ACC112 (cell line): ENCODE measurements at regions not wholly inside any gene's neighbourhood (a gene's known extent, or its start where the extent isn't known, plus 50 kb on each side); places are given as distances from the start of the nearest gene placed in this dataset.

ENCODE experiments used
- H2AFZ ChIP-seq: fragments of 200-600 bp; sonication (generic); one replicate; pipeline ENCODE4 v1.6.0; 2017; ENCODE audit warnings: antibody characterized with exemption, low read length; ENCODE audit not compliant: unreplicated experiment
- H3K27ac ChIP-seq: fragments of 200-600 bp; sonication (generic); 2 replicates; pipeline ENCODE4 v1.5.1; 2014; ENCODE audit warnings: low read depth, mild to moderate bottlenecking, antibody characterized with exemption, low read length, moderate library complexity
- H3K27me3 ChIP-seq: fragments of 200-600 bp; sonication (generic); 2 replicates; pipeline ENCODE4 v1.6.1; 2014; ENCODE audit warnings: mild to moderate bottlenecking, antibody characterized with exemption, low read length, moderate library complexity, mixed read lengths; ENCODE audit not compliant: insufficient read depth
- H3K36me3 ChIP-seq: fragments of 200-600 bp; sonication (generic); 2 replicates; pipeline ENCODE4 v1.6.1; 2016; ENCODE audit warnings: mild to moderate bottlenecking, antibody characterized with exemption, low read length, moderate library complexity, mixed read lengths; ENCODE audit not compliant: insufficient read depth
- H3K4me1 ChIP-seq: fragments of 200-600 bp; sonication (generic); one replicate; pipeline ENCODE4 v1.6.1; 2016; ENCODE audit warnings: low read length, mixed read lengths; ENCODE audit not compliant: insufficient read depth, unreplicated experiment, control insufficient read depth
- H3K4me3 ChIP-seq: fragments of 200-600 bp; sonication (generic); 2 replicates; pipeline ENCODE4 v1.5.1; 2014; ENCODE audit warnings: mild to moderate bottlenecking, low read depth, low read length
- H3K79me2 ChIP-seq: fragments of 200-600 bp; sonication (generic); one replicate; pipeline ENCODE4 v1.6.0; 2016; ENCODE audit warnings: low read length; ENCODE audit not compliant: control insufficient read depth, unreplicated experiment, insufficient read depth

- Histone ChIP-seq H3K4me3 (no peak overlapping the region), H3K27me3 (no peaks in the 10 kb centered on the region), H3K36me3 (no peaks in the 10 kb centered on the region)
Measured at GRCh38 chr2:38223256-38223655, 147.3 kb upstream of the CYP1B1 start.

GRCh38 chr2:38220164-38220563, 144.2 kb upstream of the CYP1B1 start:
- no peaks in the 10 kb centered on the region for H3K36me3 ChIP-seq
- H3K27me3 ChIP-seq: no peaks in the 10 kb centered on the region
- no peak overlapping the region for H3K27ac ChIP-seq
- H3K4me1 ChIP-seq: peaks cover 20% of the 10 kb centered on the region
- H3K4me3 ChIP-seq: no peak overlapping the region
- H2AFZ ChIP-seq: no peak overlapping the region
- H3K79me2 ChIP-seq: no peaks in the 10 kb centered on the region

More at GRCh38 chr2:38223256-38223655, 147.3 kb upstream of the CYP1B1 start:
- no peak overlapping the region for H2AFZ ChIP-seq
- peaks cover 12% of the 10 kb centered on the region for H3K4me1 ChIP-seq
- H3K79me2 ChIP-seq: no peaks in the 10 kb centered on the region
- no peak overlapping the region for H3K27ac ChIP-seq

GRCh38 chr2:38218995-38219394, 143.0 kb upstream of the CYP1B1 start:
- no peaks in the 10 kb centered on the region for H3K27me3 ChIP-seq
- H2AFZ ChIP-seq: no peak overlapping the region
- H3K27ac ChIP-seq: no peak overlapping the region
- no peaks in the 10 kb centered on the region for H3K79me2 ChIP-seq
- peaks cover 27% of the 10 kb centered on the region for H3K4me1 ChIP-seq
- no peaks in the 10 kb centered on the region for H3K36me3 ChIP-seq
- H3K4me3 ChIP-seq: no peak overlapping the region

- Histone ChIP-seq H3K27ac (no peak overlapping the region), H3K36me3 (no peaks in the 10 kb centered on the region), H2AFZ (no peak overlapping the region), H3K27me3 (no peaks in the 10 kb centered on the region), H3K4me3 (no peak overlapping the region), H3K79me2 (no peaks in the 10 kb centered on the region), H3K4me1 (peaks cover 31% of the 10 kb centered on the region)
Measured at GRCh38 chr2:38218591-38218991, 142.6 kb upstream of the CYP1B1 start.

- Histone ChIP-seq H2AFZ (no peak overlapping the region), H3K27me3 (no peaks in the 10 kb centered on the region), H3K4me3 (no peak overlapping the region), H3K4me1 (peaks cover 31% of the 10 kb centered on the region), H3K79me2 (no peaks in the 10 kb centered on the region), H3K27ac (no peak overlapping the region), H3K36me3 (no peaks in the 10 kb centered on the region)
Measured at GRCh38 chr2:38217401-38218188, 141.6 kb upstream of the CYP1B1 start.

GRCh38 chr2:38216886-38217285, 140.9 kb upstream of the CYP1B1 start:
- peaks cover 31% of the 10 kb centered on the region for H3K4me1 ChIP-seq
- H3K27ac ChIP-seq: no peak overlapping the region
- H3K4me3 ChIP-seq: no peak overlapping the region
- no peak overlapping the region for H2AFZ ChIP-seq
- no peaks in the 10 kb centered on the region for H3K36me3 ChIP-seq
- H3K27me3 ChIP-seq: no peaks in the 10 kb centered on the region
- H3K79me2 ChIP-seq: no peaks in the 10 kb centered on the region

GRCh38 chr2:38215993-38216392, 140.0 kb upstream of the CYP1B1 start:
- H3K27ac ChIP-seq: peak overlapping the region; percentile 62
- no peak overlapping the region for H3K4me3 ChIP-seq
- H3K79me2 ChIP-seq: no peaks in the 10 kb centered on the region
- H3K27me3 ChIP-seq: no peaks in the 10 kb centered on the region
- no peaks in the 10 kb centered on the region for H3K36me3 ChIP-seq
- no peak overlapping the region for H2AFZ ChIP-seq
- H3K4me1 ChIP-seq: peaks cover 31% of the 10 kb centered on the region

- Histone ChIP-seq H3K27me3 (no peaks in the 10 kb centered on the region), H3K27ac (peak overlapping the region; percentile 61), H2AFZ (no peak overlapping the region), H3K4me3 (no peak overlapping the region), H3K79me2 (no peaks in the 10 kb centered on the region), H3K36me3 (no peaks in the 10 kb centered on the region), H3K4me1 (peaks cover 31% of the 10 kb centered on the region)
Measured at GRCh38 chr2:38215522-38215921, 139.6 kb upstream of the CYP1B1 start.

- Histone ChIP-seq H2AFZ (no peak overlapping the region), H3K27ac (no peak overlapping the region), H3K4me1 (peaks cover 31% of the 10 kb centered on the region), H3K36me3 (no peaks in the 10 kb centered on the region), H3K27me3 (no peaks in the 10 kb centered on the region), H3K79me2 (no peaks in the 10 kb centered on the region), H3K4me3 (no peak overlapping the region)
Measured at GRCh38 chr2:38214209-38214717, 138.3 kb upstream of the CYP1B1 start.

GRCh38 chr2:38213619-38214167, 137.7 kb upstream of the CYP1B1 start:
- Histone ChIP-seq H2AFZ (no peak overlapping the region), H3K27ac (no peak overlapping the region), H3K79me2 (no peaks in the 10 kb centered on the region), H3K4me3 (no peak overlapping the region), H3K36me3 (no peaks in the 10 kb centered on the region), H3K27me3 (no peaks in the 10 kb centered on the region), H3K4me1 (peaks cover 31% of the 10 kb centered on the region)

GRCh38 chr2:38212312-38212711, 136.4 kb upstream of the CYP1B1 start:
- H2AFZ ChIP-seq: no peak overlapping the region
- no peaks in the 10 kb centered on the region for H3K36me3 ChIP-seq
- H3K79me2 ChIP-seq: no peaks in the 10 kb centered on the region
- no peaks in the 10 kb centered on the region for H3K27me3 ChIP-seq
- no peak overlapping the region for H3K27ac ChIP-seq
- no peak overlapping the region for H3K4me3 ChIP-seq
- peaks cover 31% of the 10 kb centered on the region for H3K4me1 ChIP-seq
